Epithelial cell of esophagus (primary cell): ENCODE measurements at regions not wholly inside any gene's neighbourhood (a gene's known extent, or its start where the extent isn't known, plus 50 kb on each side); places are given as distances from the start of the nearest gene placed in this dataset.

Experiments used
- DNase-seq: peaks from one replicate; pipeline ENCODE4 v3.0.0; 2010; ENCODE audit warnings: low read depth
- H3K4me3 ChIP-seq: 2 replicates; pipeline ENCODE4 v1.5.1; 2011; ENCODE audit warnings: mild to moderate bottlenecking, low read length, control low read depth
- CTCF ChIP-seq: IDR thresholded peaks from 2 replicates; pipeline ENCODE4 v1.5.1; 2011; ENCODE audit warnings: low read depth, mild to moderate bottlenecking, low read length, control low read depth, inconsistent platforms; ENCODE audit not compliant: insufficient read depth; ENCODE audit errors: missing control alignments

GRCh38 chr1:60906526-60906925 lies 175.8 kb upstream of the NFIA start:
- DNase-seq: no peak
- H3K4me3 ChIP-seq: no peak overlapping the region
- no peak for TF ChIP-seq CTCF

DNA sequence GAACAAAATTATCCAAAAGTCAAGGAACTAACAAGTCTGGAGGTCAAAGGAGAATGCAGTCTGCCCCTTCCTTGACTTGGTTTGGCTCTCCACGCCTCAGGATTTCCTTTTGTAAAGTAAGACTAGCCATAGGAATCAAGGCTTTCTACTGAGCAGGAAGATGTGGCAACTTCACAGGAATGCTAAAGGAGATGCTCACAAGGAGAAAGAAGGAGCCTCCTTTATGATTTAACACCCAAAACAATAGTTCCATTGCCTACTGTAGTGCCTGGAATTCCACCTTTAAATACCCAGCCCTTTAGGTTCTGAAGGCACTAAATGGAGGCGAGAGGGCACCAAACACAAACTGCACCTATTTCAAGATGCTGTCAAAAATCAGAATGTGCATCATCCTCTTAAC lies 176.3 kb upstream of the NFIA start:
- TF ChIP-seq CTCF: no peak
- no peak overlapping the region for H3K4me3 ChIP-seq
- no peak for DNase-seq

- no peak for TF ChIP-seq CTCF
- H3K4me3 ChIP-seq: no peak overlapping the region
- peak; percentile 4 for DNase-seq
These were observed 178.1 kb upstream of the NFIA start for GRCh38 chr1:60904099-60904851.

- no peak for TF ChIP-seq CTCF
- H3K4me3 ChIP-seq: no peak overlapping the region
- DNase-seq: no peak
These were observed 178.8 kb upstream of the NFIA start for GRCh38 chr1:60903591-60903990.

- DNase-seq: no peak
- no peak overlapping the region for H3K4me3 ChIP-seq
- no peak for TF ChIP-seq CTCF
These were observed 182.9 kb upstream of the NFIA start for GRCh38 chr1:60899464-60899863.

DNA sequence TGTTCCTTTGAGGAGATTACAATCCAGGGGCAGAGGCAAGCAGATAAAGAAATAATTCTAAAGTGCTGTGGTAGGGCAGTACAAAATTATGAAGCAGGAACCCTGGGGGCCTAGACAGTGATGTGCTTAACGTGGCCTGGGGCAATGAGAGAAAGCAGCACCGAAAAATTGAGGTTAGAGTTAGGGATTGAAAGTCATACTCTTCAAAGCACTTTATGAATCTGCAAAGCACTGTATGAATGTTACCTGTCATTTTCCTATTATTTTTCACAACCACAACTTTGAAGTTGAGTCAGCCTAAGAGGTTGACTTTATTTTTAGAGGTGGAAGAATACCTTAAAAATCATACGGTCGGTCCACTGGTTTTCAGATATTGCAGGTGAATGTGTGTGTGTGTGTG lies 183.4 kb upstream of the NFIA start:
- no peak overlapping the region for H3K4me3 ChIP-seq
- TF ChIP-seq CTCF: no peak
- no peak for DNase-seq

- DNase-seq: no peak
- no peak for TF ChIP-seq CTCF
- H3K4me3 ChIP-seq: no peak overlapping the region
These were observed 183.9 kb upstream of the NFIA start for GRCh38 chr1:60898413-60898812.
